ENCODE measurements at regions not wholly inside any gene's neighbourhood (a gene's known extent, or its start where the extent isn't known, plus 50 kb on each side); places are given as distances from the start of the nearest gene placed in this dataset.
A peak's percentile ranks its signal among the peaks of the same experiment; 100 is the strongest.

DNA sequence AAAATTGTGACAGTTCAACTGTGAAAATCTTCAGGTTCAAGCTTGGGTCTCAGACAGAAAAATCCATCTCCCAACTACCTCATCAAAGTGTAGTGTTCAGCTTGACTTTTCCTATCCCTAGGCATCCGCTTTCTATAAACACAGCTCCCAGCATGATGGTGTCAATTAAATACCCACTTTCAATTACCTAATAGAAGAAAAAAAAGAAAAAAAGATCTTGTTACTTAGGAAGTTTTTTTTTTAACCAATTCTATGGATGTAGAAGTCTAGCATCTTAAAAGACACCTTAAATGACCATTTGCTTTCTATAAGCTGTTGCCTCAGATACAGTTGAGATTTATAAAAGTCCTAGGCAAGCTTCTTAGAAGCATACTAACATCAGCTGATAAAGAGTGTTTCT is 244.1 kb upstream of the MTNR1B start:
- H3K9me3 Mint-ChIP-seq (ENCODE audit: unreplicated experiment): no peaks in the 10 kb centered on the region

DNA sequence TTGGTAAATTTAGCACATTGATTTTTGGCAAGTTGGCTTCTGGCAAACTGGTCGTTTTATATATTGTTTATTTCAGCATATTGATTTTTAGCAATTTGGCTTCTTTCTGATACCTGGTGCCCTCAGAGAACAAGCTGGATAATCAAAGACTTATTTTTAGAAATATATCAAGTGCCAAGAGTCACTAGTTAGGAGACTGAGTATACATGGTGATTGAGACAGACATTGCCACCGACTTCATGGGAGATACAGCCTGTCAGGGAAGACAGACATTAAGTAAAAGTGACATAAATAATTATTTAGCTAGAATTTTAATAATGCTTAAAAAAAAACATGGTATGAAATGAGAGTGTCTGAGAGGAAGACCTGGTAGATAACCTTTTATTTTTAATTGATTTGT is 242.3 kb upstream of the MTNR1B start:
- DNase-seq (ENCODE audit: low spot score): no peak
- Mint-ChIP-seq H3K9me3 (ENCODE audit: unreplicated experiment) (no peaks in the 10 kb centered on the region), H3K27me3 (ENCODE audit: unreplicated experiment) (no peaks in the 10 kb centered on the region), H3K36me3 (ENCODE audit: low read depth, unreplicated experiment) (no peaks in the 10 kb centered on the region), H3K27ac (ENCODE audit: unreplicated experiment) (no peak overlapping the region), H3K4me3 (ENCODE audit: unreplicated experiment) (no peak overlapping the region), H3K4me1 (ENCODE audit: unreplicated experiment) (peaks cover 18% of the 10 kb centered on the region)
- TF ChIP-seq, protein P1, sequence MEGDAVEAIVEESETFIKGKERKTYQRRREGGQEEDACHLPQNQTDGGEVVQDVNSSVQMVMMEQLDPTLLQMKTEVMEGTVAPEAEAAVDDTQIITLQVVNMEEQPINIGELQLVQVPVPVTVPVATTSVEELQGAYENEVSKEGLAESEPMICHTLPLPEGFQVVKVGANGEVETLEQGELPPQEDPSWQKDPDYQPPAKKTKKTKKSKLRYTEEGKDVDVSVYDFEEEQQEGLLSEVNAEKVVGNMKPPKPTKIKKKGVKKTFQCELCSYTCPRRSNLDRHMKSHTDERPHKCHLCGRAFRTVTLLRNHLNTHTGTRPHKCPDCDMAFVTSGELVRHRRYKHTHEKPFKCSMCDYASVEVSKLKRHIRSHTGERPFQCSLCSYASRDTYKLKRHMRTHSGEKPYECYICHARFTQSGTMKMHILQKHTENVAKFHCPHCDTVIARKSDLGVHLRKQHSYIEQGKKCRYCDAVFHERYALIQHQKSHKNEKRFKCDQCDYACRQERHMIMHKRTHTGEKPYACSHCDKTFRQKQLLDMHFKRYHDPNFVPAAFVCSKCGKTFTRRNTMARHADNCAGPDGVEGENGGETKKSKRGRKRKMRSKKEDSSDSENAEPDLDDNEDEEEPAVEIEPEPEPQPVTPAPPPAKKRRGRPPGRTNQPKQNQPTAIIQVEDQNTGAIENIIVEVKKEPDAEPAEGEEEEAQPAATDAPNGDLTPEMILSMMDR (IDR thresholded peaks at IDR 0.05; ENCODE audit: unreplicated experiment): no peak

More for the DNA sequence above, 244.1 kb upstream of the MTNR1B start:
- Mint-ChIP-seq H3K27ac (ENCODE audit: unreplicated experiment) (no peak overlapping the region), H3K4me1 (ENCODE audit: unreplicated experiment) (peaks cover 18% of the 10 kb centered on the region), H3K27me3 (ENCODE audit: unreplicated experiment) (no peaks in the 10 kb centered on the region), H3K4me3 (ENCODE audit: unreplicated experiment) (no peak overlapping the region), H3K36me3 (ENCODE audit: low read depth, unreplicated experiment) (no peaks in the 10 kb centered on the region)
- no peak for DNase-seq (ENCODE audit: low spot score)
- TF ChIP-seq, protein P1 (IDR thresholded peaks at IDR 0.05; ENCODE audit: unreplicated experiment): no peak

GRCh38 chr11:92727769-92728168 is 241.7 kb upstream of the MTNR1B start:
- Mint-ChIP-seq H3K27ac (ENCODE audit: unreplicated experiment) (no peak overlapping the region), H3K4me1 (ENCODE audit: unreplicated experiment) (peaks cover 18% of the 10 kb centered on the region)
- DNase-seq (ENCODE audit: low spot score): no peak

GRCh38 chr11:92728628-92729027 is 240.8 kb upstream of the MTNR1B start:
- DNase-seq (ENCODE audit: low spot score): no peak
- no peak overlapping the region for H3K4me3 Mint-ChIP-seq (ENCODE audit: unreplicated experiment)
- H3K9me3 Mint-ChIP-seq (ENCODE audit: unreplicated experiment): no peaks in the 10 kb centered on the region
- no peak overlapping the region for H3K27ac Mint-ChIP-seq (ENCODE audit: unreplicated experiment)
- H3K36me3 Mint-ChIP-seq (ENCODE audit: low read depth, unreplicated experiment): no peaks in the 10 kb centered on the region
- no peaks in the 10 kb centered on the region for H3K27me3 Mint-ChIP-seq (ENCODE audit: unreplicated experiment)
- H3K4me1 Mint-ChIP-seq (ENCODE audit: unreplicated experiment): peaks cover 18% of the 10 kb centered on the region
- TF ChIP-seq, protein P1 (IDR thresholded peaks at IDR 0.05; ENCODE audit: unreplicated experiment): no peak

More at GRCh38 chr11:92727769-92728168, 241.7 kb upstream of the MTNR1B start:
- H3K27me3 Mint-ChIP-seq (ENCODE audit: unreplicated experiment): no peaks in the 10 kb centered on the region
- no peaks in the 10 kb centered on the region for H3K9me3 Mint-ChIP-seq (ENCODE audit: unreplicated experiment)
- no peaks in the 10 kb centered on the region for H3K36me3 Mint-ChIP-seq (ENCODE audit: low read depth, unreplicated experiment)
- no peak overlapping the region for H3K4me3 Mint-ChIP-seq (ENCODE audit: unreplicated experiment)
- TF ChIP-seq, protein P1 (IDR thresholded peaks at IDR 0.05; ENCODE audit: unreplicated experiment): no peak

- Mint-ChIP-seq H3K4me3 (ENCODE audit: unreplicated experiment) (no peak overlapping the region), H3K27ac (ENCODE audit: unreplicated experiment) (no peak overlapping the region), H3K9me3 (ENCODE audit: unreplicated experiment) (no peaks in the 10 kb centered on the region), H3K27me3 (ENCODE audit: unreplicated experiment) (no peaks in the 10 kb centered on the region), H3K4me1 (ENCODE audit: unreplicated experiment) (no peaks in the 10 kb centered on the region), H3K36me3 (ENCODE audit: low read depth, unreplicated experiment) (no peaks in the 10 kb centered on the region)
- TF ChIP-seq, protein P1 (IDR thresholded peaks at IDR 0.05; ENCODE audit: unreplicated experiment): peak; percentile 53
- DNase-seq (ENCODE audit: low spot score): no peak
These were observed 234.4 kb upstream of the MTNR1B start for GRCh38 chr11:92735039-92735438.

Measured in endothelial cell (in vitro differentiated cells).